Osteocyte (in vitro differentiated cells): ENCODE measurements at regions not wholly inside any gene's neighbourhood (a gene's known extent, or its start where the extent isn't known, plus 50 kb on each side); places are given as distances from the start of the nearest gene placed in this dataset.

Source experiments
- DNase-seq: peaks from one replicate; pipeline ENCODE4 v3.0.0; 2021; ENCODE audit warnings: mixed read lengths; ENCODE audit not compliant: unreplicated experiment; ENCODE audit errors: extremely low spot score
- H3K27ac Mint-ChIP-seq: one replicate; pipeline ENCODE4 v1.8.0; 2021; ENCODE audit warnings: mild to moderate bottlenecking, mixed read lengths; ENCODE audit not compliant: unreplicated experiment
- H3K27me3 Mint-ChIP-seq: one replicate; pipeline ENCODE4 v1.8.0; 2021; ENCODE audit warnings: mixed read lengths; ENCODE audit not compliant: unreplicated experiment
- H3K36me3 Mint-ChIP-seq: one replicate; pipeline ENCODE4 v1.8.0; 2021; ENCODE audit warnings: mixed read lengths; ENCODE audit not compliant: unreplicated experiment
- H3K4me1 Mint-ChIP-seq: one replicate; pipeline ENCODE4 v1.8.0; 2021; ENCODE audit warnings: mixed read lengths; ENCODE audit not compliant: unreplicated experiment
- H3K4me3 Mint-ChIP-seq: one replicate; pipeline ENCODE4 v1.8.0; 2021; ENCODE audit warnings: mild to moderate bottlenecking, moderate library complexity, mixed read lengths; ENCODE audit not compliant: unreplicated experiment
- H3K9me3 Mint-ChIP-seq: one replicate; pipeline ENCODE4 v1.8.0; 2021; ENCODE audit warnings: mixed read lengths; ENCODE audit not compliant: unreplicated experiment
- CTCF ChIP-seq: fragments of 200-600 bp; sonication (generic); IDR thresholded peaks from 2 replicates; pipeline ENCODE4 v1.5.0; 2021; ENCODE audit warnings: antibody characterized with exemption, mild to moderate bottlenecking, moderate library complexity

DNA sequence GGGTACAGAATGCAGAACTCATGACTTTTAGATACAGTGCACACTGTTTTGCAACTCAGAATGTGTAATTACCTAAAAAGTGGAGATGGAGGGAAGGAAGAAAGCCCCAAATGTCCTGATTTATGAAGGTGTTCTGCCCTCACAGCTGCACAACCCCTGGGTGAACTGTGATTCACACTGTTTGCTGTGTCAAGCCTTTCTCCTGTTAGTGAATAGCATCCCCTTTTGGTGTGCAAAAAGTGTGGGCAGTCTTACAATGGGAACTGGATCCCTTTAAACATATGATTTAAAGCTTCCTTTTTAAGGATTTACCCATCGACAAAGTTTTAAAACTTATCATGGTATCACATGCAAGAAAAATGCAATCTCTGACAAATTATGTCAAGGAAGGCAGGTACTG lies 633.4 kb upstream of the EPHA7 start:
- Mint-ChIP-seq H3K36me3 (peaks cover 6% of the 10 kb centered on the region), H3K27ac (peak overlapping the region; percentile 57), H3K27me3 (no peaks in the 10 kb centered on the region), H3K4me3 (no peak overlapping the region), H3K9me3 (no peaks in the 10 kb centered on the region), H3K4me1 (peaks cover 61% of the 10 kb centered on the region)
- DNase-seq, result no peak
- TF ChIP-seq CTCF, result peak; percentile 79

DNA sequence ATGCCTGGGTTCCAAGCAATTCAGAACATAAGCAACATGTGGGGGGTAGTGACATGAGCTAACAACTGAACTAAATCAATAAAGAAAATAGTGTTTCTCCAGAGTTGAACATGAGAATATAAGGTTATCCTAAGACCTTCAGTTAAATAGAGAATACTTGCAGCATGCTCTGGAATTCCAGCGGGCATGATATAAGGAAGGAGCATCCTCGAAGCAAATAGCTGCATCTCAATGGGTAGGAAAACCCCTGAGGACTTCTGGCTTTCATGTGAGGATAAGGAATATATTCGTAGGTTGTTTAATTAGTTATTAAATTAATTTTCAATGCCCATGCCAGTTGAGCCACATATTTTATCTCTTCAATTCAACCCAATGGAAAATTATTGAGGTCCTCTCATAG lies 631.2 kb upstream of the EPHA7 start:
- TF ChIP-seq CTCF, result no peak
- DNase-seq, result no peak
- Mint-ChIP-seq H3K27me3 (no peaks in the 10 kb centered on the region), H3K27ac (no peak overlapping the region), H3K36me3 (peaks cover 6% of the 10 kb centered on the region), H3K4me3 (no peak overlapping the region), H3K9me3 (no peaks in the 10 kb centered on the region), H3K4me1 (peaks cover 77% of the 10 kb centered on the region)

GRCh38 chr6:94049001-94049400 lies 629.6 kb upstream of the EPHA7 start:
- Mint-ChIP-seq H3K27ac (peak overlapping the region; percentile 75), H3K4me3 (peak overlapping the region; percentile 2), H3K36me3 (peaks cover 6% of the 10 kb centered on the region), H3K9me3 (no peaks in the 10 kb centered on the region), H3K4me1 (peaks cover 85% of the 10 kb centered on the region), H3K27me3 (no peaks in the 10 kb centered on the region)
- DNase-seq, result no peak
- TF ChIP-seq CTCF, result no peak

DNA sequence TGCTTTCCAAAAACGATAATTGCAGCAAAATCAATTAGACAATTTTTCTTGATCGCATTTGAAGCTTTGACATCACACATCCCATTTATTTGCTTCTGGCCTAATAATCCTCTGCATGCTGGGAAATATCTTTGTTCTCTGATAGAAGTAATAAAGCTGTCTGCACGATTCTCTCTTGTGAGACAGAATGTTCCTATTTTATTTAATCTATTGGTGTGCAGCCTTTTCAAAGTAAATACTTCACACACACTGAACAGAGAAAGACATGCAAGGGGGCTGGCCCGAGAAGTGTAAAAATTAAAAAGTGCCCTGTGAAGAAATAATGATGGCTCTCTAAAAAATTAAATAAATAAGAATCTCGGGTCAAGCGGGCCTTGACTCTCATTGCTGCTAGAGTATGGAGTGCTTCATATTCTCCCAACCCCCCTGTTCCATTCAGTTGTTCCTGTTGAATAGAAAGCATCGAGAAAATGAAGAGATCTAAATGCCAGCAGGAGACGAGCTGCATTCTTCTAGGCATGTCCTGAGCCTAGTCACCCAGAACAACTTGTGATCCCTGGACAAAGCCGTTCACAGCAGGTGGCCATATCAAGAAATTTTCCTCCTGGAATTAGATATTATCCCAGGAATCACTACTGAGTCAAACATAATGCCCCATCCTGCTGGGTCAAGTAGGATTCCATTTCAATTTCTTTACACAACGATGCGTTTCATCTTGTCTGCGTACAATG lies 625.9 kb upstream of the EPHA7 start:
- Mint-ChIP-seq H3K4me1 (peaks cover 65% of the 10 kb centered on the region), H3K36me3 (no peaks in the 10 kb centered on the region), H3K27ac (peak overlapping the region; percentile 56), H3K27me3 (no peaks in the 10 kb centered on the region), H3K9me3 (peaks cover 11% of the 10 kb centered on the region), H3K4me3 (no peak overlapping the region)
- DNase-seq, result no peak
- no peak for TF ChIP-seq CTCF

- peaks cover 41% of the 10 kb centered on the region for H3K4me1 Mint-ChIP-seq
- DNase-seq, result no peak
- peak overlapping the region; percentile 39 for H3K27ac Mint-ChIP-seq
- TF ChIP-seq CTCF, result no peak
- no peak overlapping the region for H3K4me3 Mint-ChIP-seq
- no peaks in the 10 kb centered on the region for H3K36me3 Mint-ChIP-seq
- H3K27me3 Mint-ChIP-seq, result no peaks in the 10 kb centered on the region
- peaks cover 19% of the 10 kb centered on the region for H3K9me3 Mint-ChIP-seq
These were observed 622.8 kb upstream of the EPHA7 start for GRCh38 chr6:94041945-94042709.
